ENCODE measurements at regions not wholly inside any gene's neighbourhood (a gene's known extent, or its start where the extent isn't known, plus 50 kb on each side); places are given as distances from the start of the nearest gene placed in this dataset.
"Not testable (repeated sequence)": the region's sequence is repeated elsewhere in the genome, so short reads cannot be mapped to it uniquely, and the experiment has no call there.

GRCh38 chr4:75180217-75180616 lies 247.3 kb downstream of the PARM1 start:
- H3K27me3 ChIP-seq: no peaks in the 10 kb centered on the region
- H3K9me3 ChIP-seq: no peaks in the 10 kb centered on the region
- H3K27ac ChIP-seq: peak overlapping the region; percentile 63 to 70
- no peak overlapping the region for H3K4me3 ChIP-seq
- H3K4me1 ChIP-seq: peaks cover 0 to 12% (median 0%) of the 10 kb centered on the region in 4 donors
- intact Hi-C loops (cut with DNase I; ENCODE audit: low total_unique reads): no loop called here
- TF ChIP-seq CTCF (IDR thresholded peaks at IDR 0.05): no peak
- no peak for DNase-seq
- H3K36me3 ChIP-seq: no peaks in the 10 kb centered on the region

GRCh38 chr4:75179510-75179909 lies 246.6 kb downstream of the PARM1 start:
- TF ChIP-seq CTCF (IDR thresholded peaks at IDR 0.05): no peak
- intact Hi-C loops (cut with DNase I; ENCODE audit: low total_unique reads): no loop called here
- no peaks in the 10 kb centered on the region for H3K9me3 ChIP-seq
- no peak overlapping the region for H3K4me3 ChIP-seq
- no peak overlapping the region for H3K27ac ChIP-seq
- H3K27me3 ChIP-seq: no peaks in the 10 kb centered on the region
- no peaks in the 10 kb centered on the region for H3K36me3 ChIP-seq
- DNase-seq: no peak
- peaks cover 0 to 12% (median 0%) of the 10 kb centered on the region in 4 donors for H3K4me1 ChIP-seq

- intact Hi-C loops (cut with DNase I; ENCODE audit: low total_unique reads): no loop called here
- H3K9me3 ChIP-seq: no peaks in the 10 kb centered on the region
- no peak overlapping the region for H3K4me3 ChIP-seq
- H3K4me1 ChIP-seq: no peaks in the 10 kb centered on the region
- no peak overlapping the region for H3K27ac ChIP-seq
- no peak for TF ChIP-seq CTCF (IDR thresholded peaks at IDR 0.05)
- no peaks in the 10 kb centered on the region for H3K36me3 ChIP-seq
- no peaks in the 10 kb centered on the region for H3K27me3 ChIP-seq
- DNase-seq: no peak
Observed at GRCh38 chr4:75172551-75172950, 239.6 kb downstream of the PARM1 start.

- H3K4me1 ChIP-seq: no peaks in the 10 kb centered on the region
- H3K4me3 ChIP-seq: no peak overlapping the region
- H3K36me3 ChIP-seq: no peaks in the 10 kb centered on the region
- TF ChIP-seq CTCF (IDR thresholded peaks at IDR 0.05): no peak
- no peak for DNase-seq
- H3K27ac ChIP-seq: no peak overlapping the region
- intact Hi-C loops (cut with DNase I; ENCODE audit: low total_unique reads): no loop called here
- no peaks in the 10 kb centered on the region for H3K9me3 ChIP-seq
- H3K27me3 ChIP-seq: no peaks in the 10 kb centered on the region
Observed at GRCh38 chr4:75169427-75169826, 236.5 kb downstream of the PARM1 start.

GRCh38 chr4:75169020-75169419 lies 236.1 kb downstream of the PARM1 start:
- Histone ChIP-seq H3K9me3 (no peaks in the 10 kb centered on the region), H3K27me3 (no peaks in the 10 kb centered on the region), H3K4me1 (no peaks in the 10 kb centered on the region), H3K27ac (no peak overlapping the region), H3K36me3 (no peaks in the 10 kb centered on the region), H3K4me3 (no peak overlapping the region)
- intact Hi-C loops (cut with DNase I; ENCODE audit: low total_unique reads): no loop called here
- no peak for DNase-seq
- no peak for TF ChIP-seq CTCF (IDR thresholded peaks at IDR 0.05)

- intact Hi-C loops (cut with DNase I; ENCODE audit: low total_unique reads): no loop called here
- H3K36me3 ChIP-seq: no peaks in the 10 kb centered on the region
- no peak for DNase-seq
- H3K4me1 ChIP-seq: no peaks in the 10 kb centered on the region
- no peak overlapping the region for H3K4me3 ChIP-seq
- H3K27me3 ChIP-seq: no peaks in the 10 kb centered on the region
- no peaks in the 10 kb centered on the region for H3K9me3 ChIP-seq
- TF ChIP-seq CTCF (IDR thresholded peaks at IDR 0.05): no peak
- no peak overlapping the region for H3K27ac ChIP-seq
Observed at GRCh38 chr4:75168548-75168947, 235.6 kb downstream of the PARM1 start.

- H3K27ac ChIP-seq; H3K36me3 ChIP-seq; H3K4me3 ChIP-seq; intact Hi-C loops (cut with DNase I; ENCODE audit: low total_unique reads); H3K27me3 ChIP-seq; DNase-seq; H3K9me3 ChIP-seq; H3K4me1 ChIP-seq: not testable (repeated sequence)
Observed at GRCh38 chr4:75165100-75165499, 232.2 kb downstream of the PARM1 start.
